Epithelial cell of prostate (primary cell): ENCODE measurements at regions not wholly inside any gene's neighbourhood (a gene's known extent, or its start where the extent isn't known, plus 50 kb on each side); places are given as distances from the start of the nearest gene placed in this dataset.
"Not testable (repeated sequence)": the region's sequence is repeated elsewhere in the genome, so short reads cannot be mapped to it uniquely, and the experiment has no call there.

ENCODE experiments used
- DNase-seq: peaks from one replicate; pipeline ENCODE4 v3.0.0-alpha.2; 2011; ENCODE audit warnings: low read depth, low spot score
- H3K27ac ChIP-seq: fragments of 450-650 bp; 2 replicates; pipeline ENCODE4 v1.5.1; 2017; ENCODE audit warnings: mild to moderate bottlenecking

GRCh38 chr5:174454464-174454863, 269.9 kb upstream of the MSX2 start:
- no peak for DNase-seq

GRCh38 chr5:174454890-174455289, 269.5 kb upstream of the MSX2 start:
- H3K27ac ChIP-seq: no peak overlapping the region
- DNase-seq: no peak

More at GRCh38 chr5:174454464-174454863, 269.9 kb upstream of the MSX2 start:
- H3K27ac ChIP-seq: no peak overlapping the region

GRCh38 chr5:174455301-174455700, 269.1 kb upstream of the MSX2 start:
- DNase-seq: no peak
- H3K27ac ChIP-seq: no peak overlapping the region

GRCh38 chr5:174457141-174457678, 267.2 kb upstream of the MSX2 start:
- H3K27ac ChIP-seq: no peak overlapping the region
- DNase-seq: no peak

- H3K27ac ChIP-seq: no peak overlapping the region
- DNase-seq: no peak
These were observed 265.2 kb upstream of the MSX2 start for GRCh38 chr5:174459071-174459702.

DNA sequence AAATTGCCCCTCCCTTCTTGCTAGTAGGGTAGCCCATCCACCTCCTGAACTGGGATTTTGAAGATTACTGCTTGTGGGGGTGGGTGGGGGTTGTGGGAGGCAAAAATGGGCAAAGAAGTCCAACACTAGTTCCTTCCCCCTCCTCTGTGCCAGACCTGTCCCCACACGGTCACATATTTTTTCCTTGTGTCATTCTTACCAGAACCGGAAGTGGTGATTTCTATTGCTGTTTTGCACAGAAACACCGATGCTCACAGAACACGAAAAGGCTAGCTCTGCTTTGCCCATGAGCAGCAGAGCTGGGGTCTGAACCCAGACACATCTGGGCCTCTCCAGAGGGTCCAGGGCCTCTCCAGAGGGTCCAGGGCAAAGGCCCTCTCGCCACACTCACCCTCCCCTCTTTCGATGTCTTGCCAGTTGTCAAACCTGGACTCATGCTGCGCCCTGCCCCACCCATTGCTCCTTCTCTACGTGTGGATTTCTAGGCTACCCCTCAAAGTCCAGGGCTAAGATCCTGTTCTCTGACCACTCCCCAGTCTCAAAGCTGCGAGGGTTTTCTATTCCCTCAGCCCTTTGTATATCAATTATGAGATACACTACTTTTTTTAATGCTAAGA, 264.4 kb upstream of the MSX2 start:
- H3K27ac ChIP-seq: no peak overlapping the region
- no peak for DNase-seq

DNA sequence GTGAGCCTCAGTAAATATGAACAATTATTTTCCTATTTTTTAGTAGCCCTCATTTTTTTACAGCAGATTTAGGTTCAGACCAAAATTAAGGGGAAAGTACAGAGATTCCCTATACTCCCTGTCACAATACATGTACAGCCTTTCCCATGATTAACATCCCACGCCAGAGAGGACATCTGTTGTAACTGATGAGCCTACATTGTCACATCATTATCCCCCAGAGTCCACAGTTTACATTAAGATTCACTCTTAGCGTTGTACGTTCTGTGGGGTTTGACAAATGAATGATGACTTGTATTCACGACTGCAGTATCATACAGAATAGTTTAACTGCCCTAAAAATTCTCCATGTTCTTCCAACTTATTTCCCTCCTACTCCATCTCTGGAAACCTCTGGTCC, 262.3 kb upstream of the MSX2 start:
- DNase-seq: no peak

GRCh38 chr5:174464504-174465165, 259.7 kb upstream of the MSX2 start:
- H3K27ac ChIP-seq: no peak overlapping the region
- no peak for DNase-seq

More for the DNA sequence above, 262.3 kb upstream of the MSX2 start:
- H3K27ac ChIP-seq: no peak overlapping the region

- not testable (repeated sequence) for H3K27ac ChIP-seq, DNase-seq
These were observed 252.9 kb upstream of the MSX2 start for GRCh38 chr5:174471528-174471927.

GRCh38 chr5:174472956-174473355, 251.4 kb upstream of the MSX2 start:
- H3K27ac ChIP-seq: no peak overlapping the region
- DNase-seq: no peak

DNA sequence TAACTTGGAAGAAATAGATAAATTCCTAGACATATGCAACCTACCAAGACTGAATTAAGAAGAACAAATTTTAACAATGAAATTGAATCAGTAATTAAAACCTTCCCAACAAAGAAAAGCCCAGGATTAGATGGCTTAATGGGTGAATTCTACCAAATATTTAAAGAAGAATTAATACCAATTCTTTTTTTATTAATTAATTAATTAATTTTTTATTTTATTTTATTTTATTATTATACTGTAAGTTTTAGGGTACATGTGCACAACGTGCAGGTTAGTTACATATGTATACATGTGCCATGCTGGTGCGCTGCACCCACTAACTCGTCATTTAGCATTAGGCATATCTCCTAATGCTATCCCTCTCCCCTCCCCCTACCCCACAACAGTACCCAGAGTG, 248.4 kb upstream of the MSX2 start:
- not testable (repeated sequence) for DNase-seq, H3K27ac ChIP-seq

GRCh38 chr5:174479325-174479724, 245.1 kb upstream of the MSX2 start:
- no peak overlapping the region for H3K27ac ChIP-seq
- DNase-seq: no peak

GRCh38 chr5:174481737-174482136, 242.6 kb upstream of the MSX2 start:
- no peak for DNase-seq
- H3K27ac ChIP-seq: no peak overlapping the region

GRCh38 chr5:174482607-174483024, 241.8 kb upstream of the MSX2 start:
- DNase-seq: no peak
- no peak overlapping the region for H3K27ac ChIP-seq

GRCh38 chr5:174483411-174483810, 241.0 kb upstream of the MSX2 start:
- DNase-seq: no peak
- H3K27ac ChIP-seq: no peak overlapping the region

DNA sequence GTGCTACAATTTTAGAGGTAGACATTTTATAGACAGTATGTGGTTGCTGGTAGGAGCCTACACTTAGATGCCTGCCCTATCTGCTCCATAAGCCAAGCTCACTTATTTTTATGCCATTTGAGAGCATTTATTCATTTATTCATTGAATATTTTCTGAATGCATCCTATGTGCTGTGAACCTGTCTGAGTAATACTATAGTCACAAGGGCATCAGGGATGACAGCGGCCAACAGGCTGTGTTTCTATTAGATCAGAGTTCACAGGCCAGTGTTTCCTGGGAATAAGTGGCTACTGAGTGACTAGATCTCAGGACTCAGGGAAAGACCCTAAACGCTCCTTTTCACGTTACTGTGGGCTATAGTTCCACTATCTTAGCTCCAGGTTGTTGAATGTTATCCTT, 235.2 kb upstream of the MSX2 start:
- no peak overlapping the region for H3K27ac ChIP-seq
- no peak for DNase-seq

GRCh38 chr5:174489920-174490597, 234.3 kb upstream of the MSX2 start:
- no peak for DNase-seq
- H3K27ac ChIP-seq: no peak overlapping the region

DNA sequence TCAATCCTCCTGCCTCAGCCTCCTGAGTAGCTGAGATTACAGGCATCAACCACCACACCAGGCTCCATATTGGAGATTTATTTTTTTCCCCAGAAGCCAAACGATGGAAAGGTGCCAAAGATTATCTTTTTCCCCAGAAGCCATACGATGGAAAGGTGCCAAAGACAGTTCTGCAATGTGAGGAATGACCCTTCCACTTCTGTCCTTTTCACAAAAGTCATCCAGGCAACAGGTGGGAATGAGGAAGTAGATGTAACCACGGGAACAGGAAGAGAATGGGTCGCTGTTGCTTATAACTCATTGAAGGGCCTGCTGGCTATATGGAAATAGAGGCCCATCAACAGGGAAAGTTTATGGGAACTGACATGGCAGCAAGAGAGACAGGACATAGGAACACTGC, 233.7 kb upstream of the MSX2 start:
- H3K27ac ChIP-seq: no peak overlapping the region
- DNase-seq: no peak

GRCh38 chr5:174491265-174491664, 233.1 kb upstream of the MSX2 start:
- H3K27ac ChIP-seq: no peak overlapping the region
- no peak for DNase-seq

GRCh38 chr5:174491761-174492350, 232.5 kb upstream of the MSX2 start:
- no peak for DNase-seq
- H3K27ac ChIP-seq: no peak overlapping the region
